ENCODE measurements at regions not wholly inside any gene's neighbourhood (a gene's known extent, or its start where the extent isn't known, plus 50 kb on each side); places are given as distances from the start of the nearest gene placed in this dataset.

DNA sequence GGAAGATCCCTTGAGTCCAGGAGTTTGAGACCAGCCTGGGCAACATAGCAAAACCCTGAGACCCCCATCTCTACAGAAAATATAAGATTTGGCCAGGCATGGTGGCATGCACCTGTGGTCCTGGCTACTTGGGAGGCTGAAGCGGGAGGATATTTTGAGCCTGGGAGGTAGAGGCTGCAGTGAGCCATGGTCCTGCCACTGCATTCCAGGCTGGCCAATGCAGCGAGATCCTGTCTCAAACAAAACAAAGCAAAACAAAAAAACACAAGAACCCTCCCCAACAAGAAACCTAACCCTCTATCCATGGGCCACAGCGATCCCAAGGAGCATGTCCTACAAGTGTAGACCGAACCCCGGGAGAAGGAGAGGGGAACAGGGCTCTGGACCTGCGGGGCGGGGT lies 133.3 kb downstream of the MGAT5B start:
- no peak for DNase-seq (ENCODE audit: low spot score)

GRCh38 chr17:77002103-77003045 lies 134.2 kb downstream of the MGAT5B start:
- DNase-seq (ENCODE audit: low spot score): no peak

DNA sequence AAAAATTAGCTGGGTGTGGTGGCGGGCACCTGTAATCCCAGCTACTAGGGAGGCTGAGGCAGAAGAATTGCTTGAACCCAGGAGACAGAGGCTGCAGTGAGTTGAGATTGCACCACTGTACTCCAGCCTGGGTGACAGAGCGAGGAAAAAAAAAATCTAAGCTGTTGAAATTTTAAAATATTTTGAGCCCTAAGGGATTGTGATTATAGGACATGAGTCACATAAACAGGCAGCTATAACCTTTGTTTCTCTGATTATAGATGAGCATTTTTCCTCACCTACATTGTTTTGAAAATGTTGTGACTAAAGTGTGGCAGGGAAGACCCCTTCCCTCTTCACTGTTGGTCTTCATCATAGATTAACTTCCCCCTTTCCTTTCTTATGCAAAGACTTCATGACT lies 135.5 kb downstream of the MGAT5B start:
- no peak for DNase-seq (ENCODE audit: low spot score)

- DNase-seq (ENCODE audit: low spot score): no peak
Measured at GRCh38 chr17:77006971-77007649, 133.7 kb upstream of the SEC14L1 start.

- DNase-seq (ENCODE audit: low spot score): no peak
Measured at GRCh38 chr17:77009877-77010276, 130.9 kb upstream of the SEC14L1 start.

DNA sequence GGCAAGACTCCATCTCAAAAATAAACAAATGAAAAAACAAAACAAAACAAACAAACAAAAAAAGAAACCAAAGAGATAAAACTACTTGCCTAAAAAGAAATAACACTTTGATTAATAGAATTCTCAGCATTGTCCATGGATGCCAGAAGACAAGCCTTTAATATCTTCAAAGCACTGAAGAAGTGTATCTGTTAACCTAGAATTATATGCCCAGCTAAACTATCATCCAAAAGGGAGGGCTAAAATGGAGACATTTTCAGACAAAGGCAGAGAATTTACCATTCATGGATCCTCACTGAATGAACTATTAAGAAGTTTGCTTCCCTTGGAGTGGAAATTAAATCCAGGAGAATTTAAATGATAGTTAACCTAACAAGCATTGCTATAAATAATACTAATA lies 130.1 kb upstream of the SEC14L1 start:
- DNase-seq (ENCODE audit: low spot score): no peak

DNA sequence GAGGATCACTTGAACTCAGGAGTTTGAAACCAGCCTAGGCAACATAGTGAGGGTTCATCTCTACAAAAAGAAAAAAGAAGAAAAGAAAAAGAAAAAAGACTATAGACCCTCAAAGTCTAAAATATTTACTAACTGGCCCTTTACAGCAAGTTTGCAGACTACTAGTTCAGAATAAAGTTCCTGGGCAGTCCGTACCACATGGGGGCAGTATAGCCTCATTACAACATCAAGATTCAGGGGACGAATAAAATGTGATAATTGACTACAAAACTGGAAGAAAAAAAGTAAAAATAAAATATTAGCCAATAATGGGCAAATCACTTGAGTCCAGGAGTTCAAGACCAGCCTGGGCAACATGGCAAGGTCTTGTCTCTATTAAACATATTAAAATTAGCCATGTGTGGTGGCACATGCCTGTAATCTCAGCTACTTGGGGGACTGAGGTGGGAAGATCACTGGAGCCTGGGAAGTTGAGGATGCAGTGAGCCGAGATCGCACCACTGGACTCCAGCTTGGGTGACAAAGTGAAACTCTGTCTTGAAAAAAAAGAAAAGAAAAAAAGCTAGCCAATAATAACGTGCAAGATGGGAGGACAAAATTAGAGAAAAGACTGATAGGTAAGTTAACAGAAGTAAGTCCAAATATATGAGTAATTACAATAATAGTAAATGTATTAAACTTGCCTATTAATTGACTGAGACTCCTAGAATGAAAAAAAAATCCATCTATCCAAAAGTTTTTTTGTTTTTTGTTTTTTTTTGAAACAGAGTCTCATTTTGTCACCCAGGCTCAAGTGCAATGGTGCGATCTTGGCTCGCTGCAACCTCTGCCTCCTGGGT lies 129.4 kb upstream of the SEC14L1 start:
- DNase-seq (ENCODE audit: low spot score): peak; percentile 65

DNA sequence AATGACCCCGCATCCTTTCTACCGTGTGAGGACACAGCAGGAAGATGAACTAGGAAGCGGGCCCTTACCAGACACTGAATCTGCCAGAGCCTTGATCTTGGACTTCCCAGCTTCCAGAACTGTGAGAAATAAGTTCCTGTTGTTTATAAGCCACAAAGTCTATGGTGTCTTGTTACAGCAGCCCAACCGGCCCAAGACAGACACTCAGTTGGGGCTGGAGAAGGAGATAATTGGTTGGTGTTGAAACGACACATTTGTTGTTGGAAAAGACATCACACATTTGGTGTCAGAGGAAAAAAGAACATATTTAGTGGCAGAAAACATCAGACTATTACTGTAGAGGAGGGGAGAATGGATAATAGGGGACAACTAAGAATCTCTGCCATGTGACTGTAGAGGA lies 122.3 kb upstream of the SEC14L1 start:
- no peak for DNase-seq (ENCODE audit: low spot score)

GRCh38 chr17:77019893-77020379 lies 120.8 kb upstream of the SEC14L1 start:
- DNase-seq (ENCODE audit: low spot score): no peak

DNA sequence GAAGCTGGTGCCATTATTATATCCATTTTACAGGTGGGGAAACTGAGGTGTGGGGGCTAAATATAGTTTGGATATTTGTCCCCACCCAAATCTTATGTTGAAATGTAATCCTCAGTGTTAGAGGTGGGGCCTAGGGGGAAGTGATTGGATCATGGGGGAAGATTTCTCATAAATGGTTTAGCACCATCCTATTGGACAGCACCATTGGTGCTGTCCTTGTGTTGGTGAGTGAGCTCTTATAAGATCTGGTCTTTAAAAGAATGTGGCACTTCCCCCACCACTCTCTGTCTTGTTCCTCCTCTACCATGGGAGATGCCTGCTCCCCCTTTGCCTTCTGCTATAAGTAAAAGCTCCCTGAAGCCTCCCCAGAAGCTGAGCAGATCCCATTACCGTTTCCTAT lies 119.8 kb upstream of the SEC14L1 start:
- DNase-seq (ENCODE audit: low spot score): no peak

GRCh38 chr17:77022766-77023165 lies 118.0 kb upstream of the SEC14L1 start:
- DNase-seq (ENCODE audit: low spot score): no peak

- DNase-seq (ENCODE audit: low spot score): no peak
Measured at GRCh38 chr17:77025781-77026180, 115.0 kb upstream of the SEC14L1 start.

DNA sequence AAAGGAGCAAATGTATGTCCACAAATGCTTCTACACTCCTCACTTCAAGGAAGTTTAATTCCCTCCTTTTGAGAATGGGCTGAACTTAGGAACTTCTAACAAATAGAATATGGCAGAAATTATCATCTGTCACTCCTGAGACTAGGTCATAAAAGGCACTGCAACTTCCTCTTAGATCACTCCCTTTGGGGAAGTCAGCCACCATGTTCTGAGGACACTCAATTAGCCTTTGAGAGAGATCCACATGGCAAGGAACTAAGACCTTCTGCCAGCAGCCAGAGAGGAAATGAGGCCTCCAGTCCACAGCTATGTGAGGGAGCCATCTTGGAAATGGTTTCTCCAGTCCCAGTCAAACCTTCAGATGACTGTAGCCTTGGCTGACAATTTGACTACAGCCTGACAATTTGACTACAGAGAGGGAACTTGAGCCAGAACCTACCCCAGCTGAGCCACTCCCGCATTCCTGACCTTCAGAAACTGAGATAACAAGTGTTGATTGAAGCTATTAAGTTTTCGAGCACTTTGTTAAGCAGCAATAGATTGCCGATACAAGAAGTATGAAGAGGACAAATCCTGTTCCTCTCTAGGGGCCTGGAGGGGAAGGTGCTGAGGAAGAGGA lies 113.4 kb upstream of the SEC14L1 start:
- DNase-seq (ENCODE audit: low spot score): no peak

DNA sequence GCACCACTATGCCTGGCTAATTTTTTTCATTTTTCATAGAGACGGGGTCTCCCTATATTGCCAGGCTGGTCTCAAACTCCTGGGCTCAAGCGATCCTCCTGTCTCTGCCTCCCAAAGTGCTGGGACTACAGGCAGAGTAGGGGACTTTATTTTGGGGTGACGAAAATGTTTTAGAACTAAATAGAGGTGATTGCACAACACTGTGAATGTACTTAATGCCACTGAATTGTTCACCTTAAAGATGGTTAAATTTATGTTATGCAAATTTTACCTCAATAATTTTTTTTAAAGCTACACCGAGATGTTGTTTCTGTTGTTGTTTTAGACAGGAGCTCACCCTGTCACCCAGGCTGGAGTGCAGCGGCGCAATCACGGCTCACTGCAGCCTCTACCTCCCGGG lies 111.9 kb upstream of the SEC14L1 start:
- no peak for DNase-seq (ENCODE audit: low spot score)

- no peak for DNase-seq (ENCODE audit: low spot score)
Measured at GRCh38 chr17:77032929-77033328, 107.8 kb upstream of the SEC14L1 start.

DNA sequence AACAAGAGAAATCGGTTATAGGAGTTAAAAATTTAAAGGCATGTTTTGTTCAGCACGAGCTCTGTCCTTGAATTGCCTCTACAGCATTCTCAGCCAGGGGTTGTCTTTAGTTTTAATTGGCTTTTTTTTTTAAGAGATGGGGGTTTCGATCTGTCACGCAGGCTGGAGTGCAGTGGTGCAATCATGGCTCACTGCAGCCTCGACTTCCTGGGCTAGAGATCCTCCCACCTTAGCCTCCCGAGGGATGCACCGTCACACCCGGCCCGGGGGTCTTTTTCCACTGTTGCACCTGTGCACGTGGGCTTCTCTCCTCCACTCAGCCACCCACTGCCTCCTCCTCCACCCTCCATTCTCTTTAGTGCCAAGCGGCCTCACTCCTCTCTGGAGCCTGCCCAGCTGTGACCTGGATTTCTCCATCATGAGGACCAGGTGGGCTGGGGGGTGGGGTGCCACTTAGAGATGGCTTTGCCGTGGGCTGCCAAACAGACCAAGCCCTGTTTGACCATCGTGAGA lies 106.8 kb upstream of the SEC14L1 start:
- no peak for DNase-seq (ENCODE audit: low spot score)

- DNase-seq (ENCODE audit: low spot score): no peak
Measured at GRCh38 chr17:77034677-77035424, 105.9 kb upstream of the SEC14L1 start.

GRCh38 chr17:77035526-77035925 lies 105.2 kb upstream of the SEC14L1 start:
- DNase-seq (ENCODE audit: low spot score): no peak

- DNase-seq (ENCODE audit: low spot score): no peak
Measured at GRCh38 chr17:77036136-77036840, 104.5 kb upstream of the SEC14L1 start.

DNA sequence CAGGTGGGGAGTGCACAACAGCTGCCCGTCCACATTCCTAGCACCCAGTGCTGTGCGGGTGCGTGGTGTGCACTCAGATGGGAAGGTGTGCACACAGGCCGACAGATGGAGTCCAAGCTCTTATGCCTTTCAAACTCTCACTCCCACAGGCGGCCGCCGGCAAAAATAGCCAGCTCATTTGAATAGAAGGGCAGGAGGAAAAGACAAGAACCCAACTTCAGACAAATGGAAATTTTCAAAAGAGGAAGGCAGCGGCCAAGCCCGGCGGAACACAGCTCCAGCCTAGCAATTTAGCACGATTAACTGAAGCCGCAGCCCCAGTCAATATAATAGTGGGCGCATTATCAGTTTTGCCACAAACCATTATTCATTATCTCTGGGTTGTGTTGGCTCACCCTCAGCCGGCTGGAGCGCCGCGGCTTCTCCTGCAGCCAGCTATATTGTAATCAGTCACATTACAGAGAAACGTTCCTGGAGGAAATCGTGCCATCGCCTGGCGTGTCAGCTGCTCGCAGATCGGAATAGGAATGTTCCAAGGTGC lies 103.9 kb upstream of the SEC14L1 start:
- peak; percentile 17 for DNase-seq (ENCODE audit: low spot score)

Measured in hematopoietic multipotent progenitor cell treated with erythropoietin and hydrocortisone succinate and interleukin-3 and kit ligand, for 15 days (in vitro differentiated cells).